ENCODE measurements at regions not wholly inside any gene's neighbourhood (a gene's known extent, or its start where the extent isn't known, plus 50 kb on each side); places are given as distances from the start of the nearest gene placed in this dataset.

GRCh38 chr1:112328600-112328999 lies 67.4 kb upstream of the CTTNBP2NL start:
- Histone ChIP-seq H3K9me3 (no peaks in the 10 kb centered on the region), H3K4me3 (no peak overlapping the region), H3K36me3 (no peaks in the 10 kb centered on the region), H3K27ac (no peak overlapping the region), H3K4me1 (ENCODE audit: insufficient read depth) (no peaks in the 10 kb centered on the region), H3K27me3 (no peaks in the 10 kb centered on the region)
- WGBS, 3 donors: 74 to 87% (median 77%) methylated on average over 3 of the region's 3 CpGs
- no peak for DNase-seq
- intact Hi-C loops (cut with DNase I): no loop called here
- TF ChIP-seq POLR2A (IDR thresholded peaks at IDR 0.05): no peak
- no peak for TF ChIP-seq EP300 (IDR thresholded peaks at IDR 0.05)

- no peak overlapping the region for H3K27ac ChIP-seq
- H3K4me3 ChIP-seq: no peak overlapping the region
- 66 to 68% (median 67%) methylated on average over 9 of the region's 9 CpGs for WGBS, 3 donors
- H3K9me3 ChIP-seq: no peaks in the 10 kb centered on the region
- no peaks in the 10 kb centered on the region for H3K36me3 ChIP-seq
- no peak for DNase-seq
- intact Hi-C loops (cut with DNase I): no loop called here
- no peaks in the 10 kb centered on the region for H3K4me1 ChIP-seq (ENCODE audit: insufficient read depth)
- no peaks in the 10 kb centered on the region for H3K27me3 ChIP-seq
- TF ChIP-seq POLR2A (IDR thresholded peaks at IDR 0.05): no peak
- TF ChIP-seq CTCF (IDR thresholded peaks at IDR 0.05): no peak
- TF ChIP-seq EP300 (IDR thresholded peaks at IDR 0.05): no peak
These were observed 63.6 kb upstream of the CTTNBP2NL start for GRCh38 chr1:112332176-112333150.

GRCh38 chr1:112335351-112335750 lies 60.7 kb upstream of the CTTNBP2NL start:
- DNase-seq: no peak
- intact Hi-C loops (cut with DNase I): no loop called here
- Histone ChIP-seq H3K4me3 (no peak overlapping the region), H3K9me3 (no peaks in the 10 kb centered on the region), H3K27ac (no peak overlapping the region), H3K4me1 (ENCODE audit: insufficient read depth) (no peaks in the 10 kb centered on the region), H3K27me3 (no peaks in the 10 kb centered on the region), H3K36me3 (no peaks in the 10 kb centered on the region)
- WGBS, 3 donors: 79 to 87% (median 82%) methylated on average over 3 of the region's 3 CpGs
- TF ChIP-seq POLR2A (IDR thresholded peaks at IDR 0.05): no peak
- TF ChIP-seq EP300 (IDR thresholded peaks at IDR 0.05): no peak
- no peak for TF ChIP-seq CTCF (IDR thresholded peaks at IDR 0.05)

- peak in 1 of 5 donors; percentile 20 for DNase-seq
- WGBS, 3 donors: 35 to 45% (median 39%) methylated on average over 13 of the region's 13 CpGs
- Histone ChIP-seq H3K4me1 (ENCODE audit: insufficient read depth) (no peaks in the 10 kb centered on the region), H3K36me3 (no peaks in the 10 kb centered on the region), H3K9me3 (no peaks in the 10 kb centered on the region), H3K4me3 (no peak overlapping the region), H3K27me3 (no peaks in the 10 kb centered on the region), H3K27ac (no peak overlapping the region)
- intact Hi-C loops (cut with DNase I): no loop called here
- TF ChIP-seq POLR2A (IDR thresholded peaks at IDR 0.05) (no peak), CTCF (IDR thresholded peaks at IDR 0.05) (no peak), EP300 (IDR thresholded peaks at IDR 0.05) (no peak)
These were observed 58.9 kb upstream of the CTTNBP2NL start for GRCh38 chr1:112337028-112337531.

GRCh38 chr1:112341986-112342385 lies 54.0 kb upstream of the CTTNBP2NL start:
- Histone ChIP-seq H3K36me3 (no peaks in the 10 kb centered on the region), H3K27me3 (no peaks in the 10 kb centered on the region), H3K4me3 (no peak overlapping the region), H3K9me3 (no peaks in the 10 kb centered on the region), H3K27ac (no peak overlapping the region), H3K4me1 (ENCODE audit: insufficient read depth) (no peaks in the 10 kb centered on the region)
- WGBS, 3 donors: 81 to 90% (median 85%) methylated on average over 4 of the region's 4 CpGs
- TF ChIP-seq POLR2A (IDR thresholded peaks at IDR 0.05) (no peak), CTCF (IDR thresholded peaks at IDR 0.05) (no peak)
- no peak for DNase-seq
- intact Hi-C loops (cut with DNase I): no loop called here
